Astrocyte of the cerebellum (primary cell): ENCODE measurements at regions not wholly inside any gene's neighbourhood (a gene's known extent, or its start where the extent isn't known, plus 50 kb on each side); places are given as distances from the start of the nearest gene placed in this dataset.

ENCODE experiments used
- DNase-seq: peaks from one replicate; pipeline ENCODE4 v3.0.0-alpha.2; 2011; ENCODE audit warnings: low read depth
- H3K4me3 ChIP-seq: 2 replicates; pipeline ENCODE4 v1.5.1; 2011; ENCODE audit warnings: mild to moderate bottlenecking, low read depth, low read length, moderate library complexity
- in situ Hi-C: cut with HindIII; loops from 2 replicates; pipeline ENCODE4 v1.10.0; 2017; ENCODE audit warnings: low sequenced_read_pairs
- TF ChIP-seq, protein P1 (sequence below): IDR thresholded peaks from 2 replicates; pipeline ENCODE4 v1.5.1; 2012; ENCODE audit warnings: low read length, low read depth, moderate library complexity, mild to moderate bottlenecking; ENCODE audit errors: missing control alignments

DNA sequence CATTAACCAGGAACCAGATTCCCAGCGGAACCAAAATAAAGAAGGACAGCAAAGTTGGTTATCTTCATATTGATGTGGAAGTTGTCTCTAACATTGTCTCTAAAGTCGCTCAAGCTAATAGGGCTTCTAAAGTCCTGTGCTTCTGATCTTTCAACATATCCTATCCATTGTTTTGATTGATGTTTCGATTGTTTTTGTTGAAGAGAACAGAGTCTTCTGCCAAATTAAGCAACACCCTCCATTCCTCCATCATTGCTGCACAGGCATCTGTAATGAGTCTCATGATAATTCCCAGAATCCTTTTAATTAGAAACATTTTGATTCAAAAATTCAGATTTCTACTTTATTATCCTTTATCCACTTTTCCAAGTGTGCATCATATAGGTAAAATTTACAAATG is 71.6 kb upstream of the AVPR1A start:
- DNase-seq: no peak
- in situ Hi-C loops: no loop called here

DNA sequence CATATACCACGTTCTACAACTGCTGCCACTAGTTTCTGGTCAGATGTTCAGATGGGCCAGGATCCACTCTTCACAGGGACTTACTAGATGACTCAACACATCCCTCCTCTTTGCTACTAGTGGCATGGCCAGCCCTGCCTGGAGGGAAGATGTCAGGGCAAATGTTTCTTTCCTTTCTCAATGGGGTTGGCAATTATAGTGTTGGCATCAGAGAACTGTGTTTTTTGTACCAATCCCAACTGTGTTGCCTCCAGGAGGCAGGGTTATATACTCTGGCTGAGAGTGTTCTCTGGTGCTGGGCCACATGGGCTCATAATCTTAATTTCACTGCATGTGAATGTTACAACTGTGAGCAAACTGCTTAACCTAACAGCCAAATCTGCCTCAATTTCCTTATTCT is 69.9 kb upstream of the AVPR1A start:
- H3K4me3 ChIP-seq: no peak overlapping the region
- TF ChIP-seq, protein P1, sequence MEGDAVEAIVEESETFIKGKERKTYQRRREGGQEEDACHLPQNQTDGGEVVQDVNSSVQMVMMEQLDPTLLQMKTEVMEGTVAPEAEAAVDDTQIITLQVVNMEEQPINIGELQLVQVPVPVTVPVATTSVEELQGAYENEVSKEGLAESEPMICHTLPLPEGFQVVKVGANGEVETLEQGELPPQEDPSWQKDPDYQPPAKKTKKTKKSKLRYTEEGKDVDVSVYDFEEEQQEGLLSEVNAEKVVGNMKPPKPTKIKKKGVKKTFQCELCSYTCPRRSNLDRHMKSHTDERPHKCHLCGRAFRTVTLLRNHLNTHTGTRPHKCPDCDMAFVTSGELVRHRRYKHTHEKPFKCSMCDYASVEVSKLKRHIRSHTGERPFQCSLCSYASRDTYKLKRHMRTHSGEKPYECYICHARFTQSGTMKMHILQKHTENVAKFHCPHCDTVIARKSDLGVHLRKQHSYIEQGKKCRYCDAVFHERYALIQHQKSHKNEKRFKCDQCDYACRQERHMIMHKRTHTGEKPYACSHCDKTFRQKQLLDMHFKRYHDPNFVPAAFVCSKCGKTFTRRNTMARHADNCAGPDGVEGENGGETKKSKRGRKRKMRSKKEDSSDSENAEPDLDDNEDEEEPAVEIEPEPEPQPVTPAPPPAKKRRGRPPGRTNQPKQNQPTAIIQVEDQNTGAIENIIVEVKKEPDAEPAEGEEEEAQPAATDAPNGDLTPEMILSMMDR: no peak
- in situ Hi-C loops: no loop called here
- no peak for DNase-seq

More for the DNA sequence above, 71.6 kb upstream of the AVPR1A start:
- no peak overlapping the region for H3K4me3 ChIP-seq
- TF ChIP-seq, protein P1: no peak

DNA sequence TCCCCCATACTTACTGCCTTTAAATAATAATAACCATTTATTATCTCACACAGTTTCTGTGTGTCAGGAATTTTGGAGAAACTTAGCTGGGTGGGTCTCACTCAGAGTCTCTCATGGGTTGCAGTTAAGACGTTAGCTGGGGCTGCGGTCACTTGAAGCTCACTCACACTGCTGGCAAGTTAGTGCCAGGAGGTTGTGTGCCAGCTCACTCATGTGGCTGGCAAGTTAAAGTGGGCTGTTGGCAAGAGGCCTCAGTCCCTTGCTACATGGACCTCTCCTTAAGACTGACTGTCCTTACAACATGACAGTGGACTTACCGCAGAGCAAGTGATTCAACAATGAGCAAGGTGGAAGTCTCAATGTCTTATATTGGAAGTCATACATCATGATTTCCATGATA is 61.3 kb upstream of the AVPR1A start:
- in situ Hi-C loops: no loop called here

DNA sequence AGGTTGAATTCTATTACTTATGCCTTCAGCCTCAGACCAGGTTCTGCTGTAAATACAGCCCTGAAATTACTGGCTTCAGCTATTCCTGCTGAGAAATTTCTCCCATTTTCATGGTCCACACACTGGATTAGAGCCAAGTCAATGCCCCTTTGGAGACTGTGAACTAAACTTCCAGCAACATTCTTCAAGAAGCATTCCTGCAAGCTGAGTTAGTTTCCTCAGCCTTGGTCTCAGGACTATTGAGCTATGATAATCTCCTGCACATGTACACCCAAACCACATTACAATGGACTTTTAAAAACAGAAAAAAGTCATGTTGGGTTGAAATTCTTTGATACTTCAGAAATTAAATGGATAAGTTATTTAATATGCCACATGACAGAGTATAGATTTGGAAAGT is 58.0 kb upstream of the AVPR1A start:
- peak; percentile 0 for DNase-seq
- TF ChIP-seq, protein P1: no peak
- no peak overlapping the region for H3K4me3 ChIP-seq
- in situ Hi-C loops: no loop called here

More for the DNA sequence above, 61.3 kb upstream of the AVPR1A start:
- H3K4me3 ChIP-seq: no peak overlapping the region
- no peak for DNase-seq
- TF ChIP-seq, protein P1: no peak

DNA sequence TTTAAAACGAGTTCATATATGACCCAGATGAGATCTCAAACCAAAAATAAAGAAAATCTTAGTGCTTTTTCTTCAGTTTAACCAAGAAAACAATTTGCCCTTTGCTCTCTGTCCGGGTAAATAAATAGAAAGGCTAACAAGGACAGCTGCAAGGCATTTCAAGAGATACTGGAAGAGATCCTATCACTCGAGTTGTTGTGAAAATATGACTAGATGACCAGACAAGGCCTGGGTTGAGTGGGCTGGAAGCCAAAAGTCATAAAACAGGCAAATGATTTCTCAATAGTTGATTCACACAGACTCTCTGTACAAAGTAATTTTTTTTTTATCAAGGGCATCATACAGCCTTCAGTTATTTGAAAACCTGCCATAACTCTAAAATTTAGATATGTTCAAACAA is 55.9 kb upstream of the AVPR1A start:
- DNase-seq: no peak
- no peak overlapping the region for H3K4me3 ChIP-seq
- TF ChIP-seq, protein P1: no peak
- in situ Hi-C loops: no loop called here

DNA sequence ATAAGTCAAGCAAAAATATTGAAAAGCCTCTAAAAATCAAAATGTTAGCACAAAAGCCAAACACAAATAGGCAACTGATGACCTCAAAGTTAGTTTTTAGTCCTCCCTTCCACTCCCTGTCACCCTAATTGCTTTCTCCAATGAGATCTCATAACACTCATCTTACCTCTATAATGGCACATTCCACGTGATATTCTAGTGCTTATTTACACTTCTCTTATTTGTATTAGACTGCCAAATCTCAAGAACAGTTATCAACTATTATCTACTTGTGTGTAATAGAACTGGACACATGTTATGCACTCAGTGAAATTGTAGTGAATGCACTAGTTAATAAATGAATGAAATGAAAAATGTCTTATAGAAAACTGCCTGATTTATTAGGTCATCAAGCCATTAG is 55.5 kb upstream of the AVPR1A start:
- TF ChIP-seq, protein P1: no peak
- no peak overlapping the region for H3K4me3 ChIP-seq
- no peak for DNase-seq
- in situ Hi-C loops: no loop called here
